HG02852 (cell line): ENCODE measurements at regions not wholly inside any gene's neighbourhood (a gene's known extent, or its start where the extent isn't known, plus 50 kb on each side); places are given as distances from the start of the nearest gene placed in this dataset.

Experiments used
- ATAC-seq: cut with Tn5 transposase; IDR thresholded peaks from one replicate; pipeline ENCODE4 v1.9.1; 2021; ENCODE audit warnings: mild to moderate bottlenecking, moderate library complexity; ENCODE audit not compliant: unreplicated experiment

- no peak for ATAC-seq
Measured at GRCh38 chr2:41706286-41706685, 341.5 kb upstream of the PKDCC start.

GRCh38 chr2:41707790-41708451 lies 339.9 kb upstream of the PKDCC start:
- ATAC-seq: no peak

- ATAC-seq: peak; percentile 41
Measured at GRCh38 chr2:41709702-41710599, 337.9 kb upstream of the PKDCC start.

GRCh38 chr2:41710944-41711343 lies 336.9 kb upstream of the PKDCC start:
- no peak for ATAC-seq

- ATAC-seq: no peak
Measured at GRCh38 chr2:41711736-41712135, 336.1 kb upstream of the PKDCC start.

- no peak for ATAC-seq
Measured at GRCh38 chr2:41716497-41716896, 331.3 kb upstream of the PKDCC start.

- no peak for ATAC-seq
Measured at GRCh38 chr2:41717839-41718238, 330.0 kb upstream of the PKDCC start.

- ATAC-seq: no peak
Measured at GRCh38 chr2:41718705-41719104, 329.1 kb upstream of the PKDCC start.

- no peak for ATAC-seq
Measured at GRCh38 chr2:41719756-41720155, 328.1 kb upstream of the PKDCC start.

- ATAC-seq: peak; percentile 37
Measured at GRCh38 chr2:41720331-41721251, 327.2 kb upstream of the PKDCC start.

- no peak for ATAC-seq
Measured at GRCh38 chr2:41722668-41723369, 325.0 kb upstream of the PKDCC start.

- ATAC-seq: no peak
Measured at GRCh38 chr2:41723526-41723925, 324.3 kb upstream of the PKDCC start.

- no peak for ATAC-seq
Measured at GRCh38 chr2:41724465-41724864, 323.4 kb upstream of the PKDCC start.

- no peak for ATAC-seq
Measured at GRCh38 chr2:41725901-41726300, 321.9 kb upstream of the PKDCC start.

GRCh38 chr2:41726364-41726763 lies 321.5 kb upstream of the PKDCC start:
- no peak for ATAC-seq

- no peak for ATAC-seq
Measured at GRCh38 chr2:41727152-41727551, 320.7 kb upstream of the PKDCC start.

- no peak for ATAC-seq
Measured at GRCh38 chr2:41727711-41728110, 320.1 kb upstream of the PKDCC start.

GRCh38 chr2:41728788-41729338 lies 319.0 kb upstream of the PKDCC start:
- no peak for ATAC-seq

GRCh38 chr2:41729800-41730364 lies 317.9 kb upstream of the PKDCC start:
- ATAC-seq: no peak

- no peak for ATAC-seq
Measured at GRCh38 chr2:41735006-41735405, 312.8 kb upstream of the PKDCC start.
